GM21528 (cell line): ENCODE measurements at regions not wholly inside any gene's neighbourhood (a gene's known extent, or its start where the extent isn't known, plus 50 kb on each side); places are given as distances from the start of the nearest gene placed in this dataset.
"Not testable (repeated sequence)": the region's sequence is repeated elsewhere in the genome, so short reads cannot be mapped to it uniquely, and the experiment has no call there.

Experiments used
- ATAC-seq: cut with Tn5 transposase; IDR thresholded peaks from one replicate; pipeline ENCODE4 v1.9.1; 2021; ENCODE audit warnings: mild to moderate bottlenecking, moderate library complexity; ENCODE audit not compliant: unreplicated experiment, low FRiP score

GRCh38 chr14:106129274-106129673, 602.9 kb downstream of the TMEM121 start:
- ATAC-seq: no peak

GRCh38 chr14:106129904-106130661, 603.7 kb downstream of the TMEM121 start:
- not testable (repeated sequence) for ATAC-seq

DNA sequence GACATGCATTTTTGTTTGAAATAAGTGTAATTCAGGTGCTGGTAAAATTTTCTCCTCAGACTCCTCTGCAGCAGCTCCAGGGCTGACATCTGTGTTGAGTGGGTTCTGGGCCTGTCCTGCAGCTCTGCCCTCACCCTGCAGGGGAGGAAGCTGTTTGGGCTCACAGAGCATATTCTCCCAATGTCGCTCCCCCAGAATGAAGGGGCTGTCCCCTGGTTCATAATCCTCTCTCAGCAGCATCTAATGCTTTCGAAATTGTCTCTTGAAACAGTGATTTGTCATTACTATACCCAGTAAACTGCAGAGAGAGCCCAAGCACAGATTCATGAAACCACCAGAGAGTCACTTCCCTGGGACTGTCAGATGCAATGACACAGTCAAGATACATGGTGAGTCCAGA, 606.7 kb downstream of the TMEM121 start:
- not testable (repeated sequence) for ATAC-seq

GRCh38 chr14:106134886-106135285, 608.5 kb downstream of the TMEM121 start:
- no peak for ATAC-seq

GRCh38 chr14:106141242-106142220, 615.1 kb downstream of the TMEM121 start:
- no peak for ATAC-seq

GRCh38 chr14:106145731-106146130, 619.3 kb downstream of the TMEM121 start:
- not testable (repeated sequence) for ATAC-seq

- not testable (repeated sequence) for ATAC-seq
Measured at GRCh38 chr14:106153362-106153955, 627.1 kb downstream of the TMEM121 start.

GRCh38 chr14:106163316-106163715, 636.9 kb downstream of the TMEM121 start:
- ATAC-seq: no peak

GRCh38 chr14:106163812-106164211, 637.4 kb downstream of the TMEM121 start:
- ATAC-seq: not testable (repeated sequence)

- ATAC-seq: no peak
Measured at GRCh38 chr14:106166232-106166631, 639.8 kb downstream of the TMEM121 start.

DNA sequence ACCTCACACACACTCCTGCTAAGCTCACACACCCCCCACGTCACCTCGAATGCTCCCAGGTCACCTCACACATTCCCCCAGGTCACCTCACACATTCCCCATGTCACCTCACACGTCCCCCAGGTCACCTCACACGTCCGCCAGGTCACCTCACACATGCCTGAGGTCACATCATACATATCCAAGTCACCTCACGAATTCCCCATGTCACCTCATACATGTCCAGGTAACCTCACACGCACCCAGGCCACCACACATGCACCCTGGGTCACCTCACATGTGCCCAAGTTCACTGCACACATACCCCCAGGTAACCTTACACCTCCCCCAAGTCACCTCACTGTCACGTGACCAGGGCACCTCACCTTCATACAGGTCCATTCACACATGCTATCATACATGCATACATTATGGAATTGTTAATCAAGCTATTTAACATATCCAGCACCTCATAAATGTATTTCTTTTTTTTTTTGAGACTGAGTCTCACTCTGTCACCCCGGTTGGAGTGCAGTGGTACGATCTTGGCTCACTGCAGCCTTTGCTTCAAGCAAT, 640.3 kb downstream of the TMEM121 start:
- no peak for ATAC-seq

- not testable (repeated sequence) for ATAC-seq
Measured at GRCh38 chr14:106170163-106170658, 643.8 kb downstream of the TMEM121 start.

GRCh38 chr14:106174206-106174605, 647.8 kb downstream of the TMEM121 start:
- ATAC-seq: no peak

DNA sequence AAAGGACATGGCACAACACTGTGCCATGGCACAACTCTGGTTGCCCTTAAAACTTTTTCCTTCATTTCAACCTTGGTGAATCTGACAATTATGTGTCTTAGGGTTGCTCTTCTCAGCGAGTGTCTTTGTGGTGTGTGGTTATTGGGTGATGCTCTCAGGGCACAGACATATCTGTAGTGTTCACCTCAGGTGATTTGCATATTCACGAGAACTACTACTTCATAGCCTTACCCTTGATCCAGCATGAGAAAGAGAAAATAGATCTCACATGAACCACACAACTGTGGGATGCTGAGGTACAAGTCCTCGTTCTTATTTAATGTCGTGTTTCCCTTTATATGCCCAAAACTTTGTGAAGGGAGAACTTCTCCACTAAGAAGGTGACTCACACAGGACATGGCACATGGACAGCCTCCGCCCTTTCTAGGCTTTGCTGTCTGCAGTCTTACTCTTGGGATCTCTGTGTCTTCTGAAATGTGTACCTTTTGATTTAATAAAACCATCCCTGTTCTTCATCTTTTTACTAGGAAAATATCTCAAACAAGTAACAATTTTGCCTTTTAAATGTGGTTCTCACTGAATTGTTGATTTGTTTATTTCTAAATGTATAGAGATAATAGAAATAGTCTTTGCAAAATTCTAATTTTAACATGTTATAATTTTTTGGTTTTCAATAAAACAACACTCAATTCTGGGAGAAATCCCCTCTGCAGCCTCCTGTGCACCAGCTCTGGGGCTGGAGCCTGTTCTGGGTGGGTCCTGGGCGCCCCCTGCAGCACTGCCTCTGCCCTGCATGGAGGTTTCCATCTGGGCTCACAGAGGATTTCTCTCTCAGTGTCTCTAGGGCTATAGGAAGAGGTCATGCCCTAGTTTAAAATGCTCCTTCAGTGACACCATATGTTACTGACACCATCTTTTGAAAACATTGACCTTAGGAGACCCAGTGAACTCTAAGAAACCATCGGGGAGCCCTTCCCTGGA, 651.2 kb downstream of the TMEM121 start:
- not testable (repeated sequence) for ATAC-seq

- ATAC-seq: no peak
Measured at GRCh38 chr14:106179761-106180160, 653.4 kb downstream of the TMEM121 start.

DNA sequence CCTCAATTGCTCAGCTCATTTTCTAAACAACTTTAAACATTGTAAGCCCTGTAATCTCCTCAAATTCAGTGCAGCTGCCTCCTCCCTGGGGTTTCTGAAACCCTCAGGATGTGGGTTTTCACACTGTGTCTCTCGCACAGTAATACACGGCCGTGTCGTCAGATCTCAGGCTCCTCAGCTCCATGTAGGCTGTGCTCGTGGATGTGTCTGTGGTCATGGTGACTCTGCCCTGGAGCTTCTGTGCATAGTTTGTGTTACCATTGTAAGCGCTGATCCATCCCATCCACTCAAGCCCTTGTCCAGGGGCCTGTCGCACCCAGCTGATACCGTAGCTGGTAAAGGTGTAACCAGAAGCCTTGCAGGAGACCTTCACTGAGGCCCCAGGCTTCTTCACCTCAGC, 658.4 kb downstream of the TMEM121 start:
- not testable (repeated sequence) for ATAC-seq

GRCh38 chr14:106185174-106185836, 658.9 kb downstream of the TMEM121 start:
- not testable (repeated sequence) for ATAC-seq

DNA sequence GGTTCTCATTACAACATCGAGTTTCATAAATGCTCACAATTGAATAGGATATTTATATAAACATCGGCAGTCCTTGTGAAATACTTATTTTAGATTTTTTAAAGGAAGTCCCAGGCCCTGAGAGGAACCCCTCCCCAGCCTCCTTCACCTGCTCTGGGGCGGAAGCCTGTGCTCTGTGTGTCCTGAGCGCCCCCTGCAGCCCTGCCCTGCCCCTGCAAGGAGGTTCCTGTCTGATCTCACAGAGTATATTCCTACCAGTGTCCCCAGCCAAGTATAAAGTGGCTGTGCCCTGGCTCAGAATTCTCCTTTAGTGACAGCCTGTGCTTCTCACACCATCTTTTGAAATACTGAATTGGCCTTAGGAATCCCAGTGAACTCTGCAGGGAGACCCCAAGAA, 659.5 kb downstream of the TMEM121 start:
- ATAC-seq: no peak

DNA sequence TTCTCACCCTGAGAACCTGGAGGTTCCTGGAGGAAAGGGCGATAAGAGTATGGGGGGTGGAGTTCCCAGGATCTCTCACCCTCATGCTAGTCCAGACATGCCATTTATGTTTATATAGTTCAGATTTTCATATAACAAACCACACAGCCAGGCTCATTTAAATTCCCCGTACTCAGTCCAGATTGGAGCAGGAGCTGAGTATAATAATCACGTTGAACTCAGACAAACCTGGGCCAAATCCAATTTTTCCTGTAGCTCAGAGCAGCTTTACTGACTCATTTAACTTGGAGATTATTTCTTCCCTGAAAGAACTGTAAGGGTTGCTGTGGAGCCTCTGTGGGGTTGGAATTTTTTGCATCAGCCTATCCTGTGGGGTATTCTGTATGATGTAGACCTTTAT, 660.8 kb downstream of the TMEM121 start:
- no peak for ATAC-seq
